Hepatocyte (in vitro differentiated cells): ENCODE measurements at regions not wholly inside any gene's neighbourhood (a gene's known extent, or its start where the extent isn't known, plus 50 kb on each side); places are given as distances from the start of the nearest gene placed in this dataset.

Experiments used
- DNase-seq: peaks from one replicate; pipeline ENCODE4 v3.0.0-alpha.2; 2016; ENCODE audit warnings: low spot score
- H2AFZ ChIP-seq: fragments of 200-600 bp; sonication (generic); 2 replicates; pipeline ENCODE4 v1.6.0; 2016; ENCODE audit warnings: antibody characterized with exemption, mild to moderate bottlenecking
- H3K27ac ChIP-seq: fragments of 200-600 bp; sonication (generic); 2 replicates; pipeline ENCODE4 v1.5.1; 2016; ENCODE audit warnings: mild to moderate bottlenecking
- H3K27me3 ChIP-seq: fragments of 200-600 bp; sonication (generic); 2 replicates; pipeline ENCODE4 v1.6.1; 2016
- H3K36me3 ChIP-seq: fragments of 200-600 bp; sonication (generic); replicated peaks from 2 replicates; pipeline ENCODE4 v1.5.1; 2016; ENCODE audit warnings: low read depth; ENCODE audit not compliant: insufficient read depth
- H3K4me1 ChIP-seq: fragments of 200-600 bp; sonication (generic); 2 replicates; pipeline ENCODE4 v1.5.1; 2016; ENCODE audit warnings: mild to moderate bottlenecking, moderate library complexity; ENCODE audit not compliant: insufficient read depth
- H3K4me2 ChIP-seq: fragments of 200-600 bp; sonication (generic); 2 replicates; pipeline ENCODE4 v1.6.0; 2016
- H3K4me3 ChIP-seq: fragments of 200-600 bp; sonication (generic); 2 replicates; pipeline ENCODE4 v1.5.1; 2016; ENCODE audit warnings: mild to moderate bottlenecking
- H3K79me2 ChIP-seq: fragments of 200-600 bp; sonication (generic); 2 replicates; pipeline ENCODE4 v1.6.0; 2017; ENCODE audit warnings: mild to moderate bottlenecking
- H3K9me2 ChIP-seq: fragments of 200-600 bp; sonication (generic); replicated peaks from 2 replicates; pipeline ENCODE4 v1.6.0; 2017; ENCODE audit warnings: mild to moderate bottlenecking; ENCODE audit not compliant: insufficient read depth
- H3K9me3 ChIP-seq: fragments of 200-600 bp; sonication (generic); 2 replicates; pipeline ENCODE4 v1.5.1; 2016; ENCODE audit warnings: low read depth, mild to moderate bottlenecking
- H4K20me1 ChIP-seq: fragments of 200-600 bp; sonication (generic); 2 replicates; pipeline ENCODE4 v1.6.0; 2016; ENCODE audit warnings: mild to moderate bottlenecking; ENCODE audit not compliant: insufficient read depth, poor library complexity, severe bottlenecking
- CTCF ChIP-seq: fragments of 200-600 bp; sonication (generic); IDR thresholded peaks from 2 replicates; pipeline ENCODE4 v1.5.1; 2016; ENCODE audit warnings: antibody characterized with exemption, mild to moderate bottlenecking; ENCODE audit not compliant: poor library complexity
- EZH2 ChIP-seq: fragments of 200-600 bp; sonication (generic); IDR thresholded peaks from 2 replicates; pipeline ENCODE4 v1.6.1; 2016; ENCODE audit warnings: antibody characterized with exemption, mild to moderate bottlenecking, borderline replicate concordance
- EZH2phosphoT487 ChIP-seq: fragments of 200-600 bp; sonication (generic); IDR thresholded peaks from one replicate; pipeline ENCODE4 v1.6.1; 2018; ENCODE audit warnings: antibody characterized with exemption, mild to moderate bottlenecking, low read depth, moderate library complexity; ENCODE audit not compliant: unreplicated experiment, severe bottlenecking
- WGBS: methylation state at CpG from one replicate; pipeline ENCODE4 v1.1.6; 2016; ENCODE audit warnings: low lambda C conversion rate; ENCODE audit errors: missing lambda C conversion rate; 5-methylcytosine and 5-hydroxymethylcytosine counted together

GRCh38 chr9:23608456-23608855, 217.6 kb downstream of the ELAVL2 start:
- Histone ChIP-seq H3K27ac (no peak overlapping the region), H2AFZ (no peak overlapping the region), H3K79me2 (no peaks in the 10 kb centered on the region), H4K20me1 (no peaks in the 10 kb centered on the region), H3K9me2 (no peaks in the 10 kb centered on the region), H3K4me3 (no peak overlapping the region), H3K4me2 (no peak overlapping the region), H3K27me3 (no peaks in the 10 kb centered on the region), H3K9me3 (no peaks in the 10 kb centered on the region), H3K36me3 (no peaks in the 10 kb centered on the region), H3K4me1 (no peaks in the 10 kb centered on the region)
- no peak for TF ChIP-seq EZH2
- TF ChIP-seq CTCF, result no peak
- no peak for TF ChIP-seq EZH2phosphoT487
- DNase-seq, result no peak
- 61% methylated on average over 3 of the region's 3 CpGs for WGBS

- no peaks in the 10 kb centered on the region for H3K9me3 ChIP-seq
- 85% methylated on average over 3 of the region's 3 CpGs for WGBS
Measured at GRCh38 chr9:23611869-23612268, 214.2 kb downstream of the ELAVL2 start.

GRCh38 chr9:23615569-23615968, 210.5 kb downstream of the ELAVL2 start:
- Histone ChIP-seq H3K27me3 (no peaks in the 10 kb centered on the region), H2AFZ (no peak overlapping the region), H4K20me1 (no peaks in the 10 kb centered on the region), H3K27ac (no peak overlapping the region), H3K79me2 (no peaks in the 10 kb centered on the region), H3K4me3 (no peak overlapping the region), H3K36me3 (no peaks in the 10 kb centered on the region), H3K9me2 (no peaks in the 10 kb centered on the region), H3K4me2 (no peak overlapping the region), H3K4me1 (no peaks in the 10 kb centered on the region), H3K9me3 (no peaks in the 10 kb centered on the region)
- DNase-seq, result no peak
- TF ChIP-seq EZH2phosphoT487, result no peak
- no peak for TF ChIP-seq EZH2
- TF ChIP-seq CTCF, result no peak
- 97% methylated on average over 6 of the region's 6 CpGs for WGBS

More at GRCh38 chr9:23611869-23612268, 214.2 kb downstream of the ELAVL2 start:
- Histone ChIP-seq H3K27ac (no peak overlapping the region), H3K4me1 (no peaks in the 10 kb centered on the region), H4K20me1 (no peaks in the 10 kb centered on the region), H3K4me2 (no peak overlapping the region), H3K27me3 (no peaks in the 10 kb centered on the region), H3K79me2 (no peaks in the 10 kb centered on the region), H3K36me3 (no peaks in the 10 kb centered on the region), H2AFZ (no peak overlapping the region), H3K9me2 (no peaks in the 10 kb centered on the region), H3K4me3 (no peak overlapping the region)
- TF ChIP-seq CTCF, result no peak
- no peak for TF ChIP-seq EZH2
- no peak for TF ChIP-seq EZH2phosphoT487
- DNase-seq, result no peak

- Histone ChIP-seq H3K27ac (no peak overlapping the region), H3K4me2 (no peak overlapping the region), H3K79me2 (no peaks in the 10 kb centered on the region), H3K4me3 (no peak overlapping the region), H4K20me1 (no peaks in the 10 kb centered on the region), H3K27me3 (no peaks in the 10 kb centered on the region), H3K4me1 (no peaks in the 10 kb centered on the region), H2AFZ (no peak overlapping the region), H3K9me3 (no peaks in the 10 kb centered on the region), H3K9me2 (no peaks in the 10 kb centered on the region), H3K36me3 (no peaks in the 10 kb centered on the region)
- DNase-seq, result no peak
- 81% methylated on average over 2 of the region's 2 CpGs for WGBS
- no peak for TF ChIP-seq EZH2
- TF ChIP-seq EZH2phosphoT487, result no peak
- no peak for TF ChIP-seq CTCF
Measured at GRCh38 chr9:23621188-23621587, 204.9 kb downstream of the ELAVL2 start.
